B cell (primary cell): ENCODE measurements at regions not wholly inside any gene's neighbourhood (a gene's known extent, or its start where the extent isn't known, plus 50 kb on each side); places are given as distances from the start of the nearest gene placed in this dataset.

Source experiments
- ATAC-seq: fragments of 200-7000 bp; cut with Tn5 transposase; one replicate; pipeline ENCODE4 v1.10.0; 2021; ENCODE audit warnings: low read depth, mild to moderate bottlenecking, moderate number of reproducible peaks, moderate library complexity
- CTCF ChIA-PET: fragments of 350-600 bp; sonication (Branson Sonifier 250); formaldehyde crosslinking; loops from one replicate; lab custom pipeline; 2021; ENCODE audit warnings: antibody characterized with exemption, inconsistent platforms; lab: Charles Lee
- POLR2A ChIA-PET: fragments of 350-600 bp; sonication (Branson Sonifier 250); formaldehyde crosslinking; loops from one replicate; lab custom pipeline; 2021; ENCODE audit warnings: antibody characterized with exemption; lab: Charles Lee
- DNase-seq: peaks from one replicate; pipeline ENCODE4 v3.0.0; 2013
- H2AFZ ChIP-seq: 2 replicates; pipeline ENCODE4 v1.6.1; 2012; ENCODE audit warnings: mild to moderate bottlenecking, low read depth, low read length; ENCODE audit not compliant: insufficient read depth, poor library complexity, severe bottlenecking
- H3K27ac ChIP-seq, 2 donors: 1 replicate in 1 of 2; 2 replicates in 1 of 2; pipeline ENCODE4 v1.5.1; 2012 to 2013; ENCODE audit warnings: low read length in 2 of 2, mild to moderate bottlenecking in 2 of 2, moderate library complexity in 1 of 2
- H3K27me3 ChIP-seq, 4 experiments: fragments of 200-600 bp in 1 of 4; sonication (generic) in 1 of 4; replicated peaks in 1 of 4; 1 replicate in 2 of 4; 2 replicates in 2 of 4; pipeline versions ENCODE4 v1.6.1 to v1.7.0; 2013 to 2016; ENCODE audit warnings: low read length in 3 of 4, mild to moderate bottlenecking in 2 of 4, mixed read lengths in 1 of 4, moderate library complexity in 1 of 4; ENCODE audit not compliant: insufficient read depth in 4 of 4, control insufficient read depth in 3 of 4; ENCODE audit errors: control extremely low read depth in 1 of 4
- H3K36me3 ChIP-seq, 2 experiments: replicated peaks in 1 of 2; 1 replicate in 1 of 2; 2 replicates in 1 of 2; pipeline versions ENCODE4 v1.6.1 to v1.7.1; 2013; ENCODE audit warnings: low read length in 1 of 2; ENCODE audit not compliant: insufficient read depth in 2 of 2, control insufficient read depth in 1 of 2; ENCODE audit errors: control extremely low read depth in 1 of 2, extremely low read depth in 1 of 2
- H3K4me1 ChIP-seq, 2 donors: fragments of 200-600 bp in 1 of 2; sonication (generic) in 1 of 2; 1 replicate in 1 of 2; 2 replicates in 1 of 2; pipeline versions ENCODE4 v1.5.1 to v1.6.1; 2013 to 2017; ENCODE audit warnings: low read length in 2 of 2; ENCODE audit not compliant: control insufficient read depth in 2 of 2, insufficient read depth in 2 of 2
- H3K4me2 ChIP-seq: replicated peaks from 2 replicates; pipeline ENCODE3; 2012; ENCODE audit warnings: mild to moderate bottlenecking, low read depth, low read length; ENCODE audit not compliant: poor library complexity, severe bottlenecking
- H3K4me3 ChIP-seq, 5 experiments: fragments of 200-600 bp in 1 of 5; sonication (generic) in 1 of 5; 1 replicate in 3 of 5; 2 replicates in 2 of 5; pipeline versions ENCODE4 v1.5.1 to v1.7.0; 2011 to 2016; ENCODE audit warnings: low read length in 4 of 5, mild to moderate bottlenecking in 4 of 5, low read depth in 2 of 5, control low read depth in 1 of 5, moderate library complexity in 1 of 5; ENCODE audit not compliant: insufficient read depth in 1 of 5; ENCODE audit errors: control extremely low read depth in 1 of 5, extremely low read depth in 1 of 5
- H3K79me2 ChIP-seq: fragments of 200-600 bp; sonication (generic); one replicate; pipeline ENCODE4 v1.6.0; 2016; ENCODE audit warnings: low read length; ENCODE audit not compliant: control insufficient read depth, insufficient read depth
- H3K9ac ChIP-seq: fragments of 200-600 bp; sonication (generic); 2 replicates; pipeline ENCODE4 v1.6.1; 2017; ENCODE audit warnings: mild to moderate bottlenecking, low read length, moderate library complexity
- H3K9me3 ChIP-seq, 3 donors: one replicate each; pipeline versions ENCODE4 v1.6.1 to v1.7.1; 2013; ENCODE audit warnings: low read length in 2 of 3; ENCODE audit not compliant: control insufficient read depth in 2 of 3, insufficient read depth in 1 of 3; ENCODE audit errors: control extremely low read depth in 1 of 3
- H4K20me1 ChIP-seq: 2 replicates; pipeline ENCODE4 v1.6.0; 2012; ENCODE audit warnings: mild to moderate bottlenecking, low read length; ENCODE audit not compliant: insufficient read depth, control insufficient read depth, poor library complexity, severe bottlenecking
- H3K27ac Mint-ChIP-seq: one replicate; pipeline ENCODE4 v1.8.0; 2021; ENCODE audit warnings: mixed read lengths
- H3K27me3 Mint-ChIP-seq: one replicate; pipeline ENCODE4 v1.8.0; 2021; ENCODE audit warnings: mixed read lengths
- H3K4me1 Mint-ChIP-seq: one replicate; pipeline ENCODE4 v1.8.0; 2021; ENCODE audit warnings: mixed read lengths
- H3K4me3 Mint-ChIP-seq: one replicate; pipeline ENCODE4 v1.8.0; 2021; ENCODE audit warnings: mixed read lengths
- H3K9me3 Mint-ChIP-seq: one replicate; pipeline ENCODE4 v1.8.0; 2022; ENCODE audit warnings: mixed read lengths; ENCODE audit not compliant: insufficient read depth
- EZH2 ChIP-seq: IDR thresholded peaks from 2 replicates; pipeline ENCODE4 v1.6.1; 2012; ENCODE audit warnings: borderline replicate concordance, low read depth, mild to moderate bottlenecking, moderate library complexity, low read length; ENCODE audit not compliant: insufficient read depth, poor library complexity, severe bottlenecking
- WGBS: methylation state at CpG from one replicate; pipeline ENCODE4 v1.1.5; 2013; ENCODE audit warnings: missing lambda C conversion rate; ENCODE audit not compliant: insufficient coverage; 5-methylcytosine and 5-hydroxymethylcytosine counted together
- intact Hi-C: fragments of 100-400 bp; cut with micrococcal nuclease; formaldehyde crosslinking; loops from one replicate; pipeline ENCODE4 v1.10.0; 2022
- TF ChIP-seq, protein P1 (sequence below): fragments of 200-600 bp; IDR thresholded peaks from one replicate; pipeline ENCODE4 v1.8.0; 2022; ENCODE audit warnings: antibody characterized with exemption, mild to moderate bottlenecking

DNA sequence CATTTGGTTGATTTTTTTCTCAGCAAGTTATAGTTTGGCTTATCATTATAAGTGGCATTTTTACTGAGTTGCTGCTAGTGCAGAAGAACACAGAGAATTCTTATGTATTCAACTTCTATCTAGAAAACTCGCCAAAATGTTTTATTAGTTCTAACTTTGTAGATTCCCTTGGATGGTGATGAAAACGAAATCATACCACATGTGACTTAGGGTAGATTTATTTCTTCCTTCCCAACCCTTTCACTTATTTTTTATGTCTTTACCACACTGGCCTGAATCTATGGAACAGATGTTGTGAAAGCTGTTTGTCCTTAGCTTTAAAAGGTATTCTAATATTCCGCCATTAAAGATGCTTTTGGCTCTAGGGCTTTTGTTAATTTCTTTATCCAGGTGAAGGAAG, 503.3 kb upstream of the CFAP20DC start:
- no CpG with 5 or more reads among the region's 3 CpGs for WGBS
- no peaks in the 10 kb centered on the region for H3K27me3 Mint-ChIP-seq
- no peak overlapping the region for H3K27ac Mint-ChIP-seq
- H3K4me3 Mint-ChIP-seq, result no peak overlapping the region
- no peaks in the 10 kb centered on the region for H3K4me1 ChIP-seq
- TF ChIP-seq, protein P1, sequence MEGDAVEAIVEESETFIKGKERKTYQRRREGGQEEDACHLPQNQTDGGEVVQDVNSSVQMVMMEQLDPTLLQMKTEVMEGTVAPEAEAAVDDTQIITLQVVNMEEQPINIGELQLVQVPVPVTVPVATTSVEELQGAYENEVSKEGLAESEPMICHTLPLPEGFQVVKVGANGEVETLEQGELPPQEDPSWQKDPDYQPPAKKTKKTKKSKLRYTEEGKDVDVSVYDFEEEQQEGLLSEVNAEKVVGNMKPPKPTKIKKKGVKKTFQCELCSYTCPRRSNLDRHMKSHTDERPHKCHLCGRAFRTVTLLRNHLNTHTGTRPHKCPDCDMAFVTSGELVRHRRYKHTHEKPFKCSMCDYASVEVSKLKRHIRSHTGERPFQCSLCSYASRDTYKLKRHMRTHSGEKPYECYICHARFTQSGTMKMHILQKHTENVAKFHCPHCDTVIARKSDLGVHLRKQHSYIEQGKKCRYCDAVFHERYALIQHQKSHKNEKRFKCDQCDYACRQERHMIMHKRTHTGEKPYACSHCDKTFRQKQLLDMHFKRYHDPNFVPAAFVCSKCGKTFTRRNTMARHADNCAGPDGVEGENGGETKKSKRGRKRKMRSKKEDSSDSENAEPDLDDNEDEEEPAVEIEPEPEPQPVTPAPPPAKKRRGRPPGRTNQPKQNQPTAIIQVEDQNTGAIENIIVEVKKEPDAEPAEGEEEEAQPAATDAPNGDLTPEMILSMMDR, result no peak
- no peak for TF ChIP-seq EZH2
- no peak overlapping the region for H2AFZ ChIP-seq
- H3K27me3 ChIP-seq, result no peaks in the 10 kb centered on the region
- DNase-seq, result no peak
- H3K27ac ChIP-seq, result no peak overlapping the region
- no peaks in the 10 kb centered on the region for H3K9me3 Mint-ChIP-seq
- no peaks in the 10 kb centered on the region for H3K4me1 Mint-ChIP-seq
- no peak overlapping the region for H3K4me3 ChIP-seq
- ATAC-seq, result no peak
- POLR2A ChIA-PET, result no interaction called here
- no peaks in the 10 kb centered on the region for H4K20me1 ChIP-seq
- CTCF ChIA-PET, result no interaction called here
- H3K79me2 ChIP-seq, result no peaks in the 10 kb centered on the region
- H3K9me3 ChIP-seq, result no peaks in the 10 kb centered on the region
- no peaks in the 10 kb centered on the region for H3K36me3 ChIP-seq
- no peak overlapping the region for H3K4me2 ChIP-seq
- H3K9ac ChIP-seq, result no peak overlapping the region
- intact Hi-C loops, result no loop called here

DNA sequence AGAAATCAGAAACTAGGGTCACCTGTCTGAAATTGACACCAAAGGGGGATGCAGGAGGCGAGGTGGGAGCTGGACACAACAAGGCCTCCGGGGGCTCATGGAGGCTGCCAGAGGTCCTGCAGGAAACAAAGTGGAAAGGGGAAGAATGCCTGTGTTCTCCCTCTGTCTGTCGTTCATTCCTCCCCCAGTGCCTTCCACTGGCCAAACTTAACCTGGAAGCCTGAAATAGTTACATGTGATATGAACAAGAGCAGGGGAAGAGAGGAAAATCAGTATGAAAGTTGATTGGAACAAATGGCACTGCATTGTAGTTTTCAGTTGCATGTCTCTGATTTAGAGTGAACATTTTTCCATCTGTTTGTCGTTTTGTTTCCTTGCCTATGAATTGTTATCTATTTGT, 502.0 kb upstream of the CFAP20DC start:
- H3K4me3 Mint-ChIP-seq, result no peak overlapping the region
- POLR2A ChIA-PET, result no interaction called here
- intact Hi-C loops, result no loop called here

More for the DNA sequence above, 502.0 kb upstream of the CFAP20DC start:
- H3K36me3 ChIP-seq, result no peaks in the 10 kb centered on the region
- H3K4me2 ChIP-seq, result no peak overlapping the region
- Mint-ChIP-seq H3K27me3 (no peaks in the 10 kb centered on the region), H3K27ac (no peak overlapping the region), H3K9me3 (no peaks in the 10 kb centered on the region), H3K4me1 (no peaks in the 10 kb centered on the region)
- WGBS, result 94% methylated on average over 3 of the region's 4 CpGs
- no peak for TF ChIP-seq EZH2
- TF ChIP-seq, protein P1, result no peak
- no peak for ATAC-seq
- no peaks in the 10 kb centered on the region for H4K20me1 ChIP-seq
- no peaks in the 10 kb centered on the region for H3K79me2 ChIP-seq
- CTCF ChIA-PET, result no interaction called here
- H3K4me3 ChIP-seq, result no peak overlapping the region
- H3K27me3 ChIP-seq, result no peaks in the 10 kb centered on the region
- H3K9ac ChIP-seq, result no peak overlapping the region
- no peak overlapping the region for H2AFZ ChIP-seq
- DNase-seq, result no peak
- no peaks in the 10 kb centered on the region for H3K4me1 ChIP-seq
- H3K27ac ChIP-seq, result no peak overlapping the region
- no peaks in the 10 kb centered on the region for H3K9me3 ChIP-seq
